HG02642 (cell line): ENCODE measurements at regions not wholly inside any gene's neighbourhood (a gene's known extent, or its start where the extent isn't known, plus 50 kb on each side); places are given as distances from the start of the nearest gene placed in this dataset.
A peak's percentile ranks its signal among the peaks of the same experiment; 100 is the strongest.

ENCODE experiments used
- ATAC-seq: cut with Tn5 transposase; IDR thresholded peaks from one replicate; pipeline ENCODE4 v1.9.1; 2021; ENCODE audit warnings: mild to moderate bottlenecking; ENCODE audit not compliant: unreplicated experiment, poor library complexity

DNA sequence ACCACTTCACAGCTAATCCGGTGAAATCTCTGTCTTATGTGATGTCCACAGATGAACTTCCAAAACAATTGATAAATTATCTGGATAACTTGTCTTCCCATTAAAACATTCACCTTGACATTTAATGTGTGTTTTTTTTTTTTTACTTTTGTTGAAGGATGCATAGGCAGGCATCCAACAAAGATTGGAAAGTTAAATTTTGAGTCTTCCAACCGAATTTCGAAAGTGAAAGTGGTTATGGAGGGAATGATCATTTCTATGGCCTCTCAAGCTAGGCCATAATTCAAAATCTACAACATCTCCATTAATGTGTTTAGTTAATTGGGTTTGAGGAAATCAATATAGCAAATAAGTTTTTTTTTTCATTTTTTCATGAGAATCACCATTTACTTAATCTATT, 1495.5 kb upstream of the ACVR2A start:
- ATAC-seq = no peak

DNA sequence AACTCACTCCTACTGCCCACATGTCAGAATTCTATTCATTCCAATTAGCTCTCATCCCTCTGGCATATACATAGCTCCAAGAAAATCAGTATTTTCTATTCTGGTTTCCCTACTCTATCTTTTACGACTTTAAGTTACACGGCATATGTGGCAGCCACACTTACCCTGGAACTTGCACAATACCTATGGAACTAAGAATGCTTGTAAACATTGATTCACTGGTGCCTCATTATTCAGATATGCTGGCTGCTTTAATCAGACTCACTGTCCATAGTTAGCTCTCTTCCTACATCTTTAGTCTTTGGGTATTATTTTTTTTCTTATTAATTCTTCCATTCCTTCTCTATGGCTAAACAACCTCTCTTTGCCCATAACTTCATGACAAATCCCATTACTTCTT, 1519.9 kb upstream of the ACVR2A start:
- no peak for ATAC-seq

- ATAC-seq = no peak
Observed at GRCh38 chr2:146323564-146323963, 1521.3 kb upstream of the ACVR2A start.

DNA sequence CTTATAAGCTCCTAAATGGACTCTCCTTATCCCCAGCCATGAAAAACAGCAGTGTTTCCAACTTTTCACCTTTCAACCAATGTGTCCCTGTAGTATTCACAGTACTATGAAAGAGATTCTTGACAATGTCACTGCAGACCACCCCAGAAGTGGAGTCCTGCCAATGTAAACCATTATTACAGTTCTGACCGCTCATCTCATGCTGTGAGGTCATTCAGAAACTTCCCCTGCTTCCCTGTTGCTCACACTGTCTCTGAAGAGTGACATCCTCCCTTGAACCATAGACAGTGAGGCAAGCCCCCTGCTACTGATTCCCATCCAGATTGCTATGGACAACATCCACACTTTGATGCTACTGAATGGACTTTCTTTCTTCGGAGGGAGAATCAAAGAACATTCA, 1523.7 kb upstream of the ACVR2A start:
- no peak for ATAC-seq

DNA sequence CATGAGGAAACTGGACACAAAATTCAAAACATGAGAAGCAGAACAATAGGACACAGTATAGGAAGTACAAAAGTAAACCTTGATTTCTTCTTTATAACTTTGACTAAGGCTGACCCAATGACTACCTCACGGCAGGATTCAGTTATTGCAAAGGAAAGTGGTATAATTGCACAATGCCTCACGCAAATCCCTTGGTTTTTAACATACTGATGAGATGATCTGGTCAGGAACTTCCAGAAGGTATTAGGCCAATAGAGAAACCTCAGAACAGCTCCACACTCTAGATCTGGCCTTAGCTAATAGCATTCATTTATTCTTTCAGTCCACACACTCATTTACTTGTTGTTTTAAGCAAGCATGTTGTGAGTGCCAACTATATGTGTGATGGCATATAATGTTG, 1526.9 kb upstream of the ACVR2A start:
- no peak for ATAC-seq

DNA sequence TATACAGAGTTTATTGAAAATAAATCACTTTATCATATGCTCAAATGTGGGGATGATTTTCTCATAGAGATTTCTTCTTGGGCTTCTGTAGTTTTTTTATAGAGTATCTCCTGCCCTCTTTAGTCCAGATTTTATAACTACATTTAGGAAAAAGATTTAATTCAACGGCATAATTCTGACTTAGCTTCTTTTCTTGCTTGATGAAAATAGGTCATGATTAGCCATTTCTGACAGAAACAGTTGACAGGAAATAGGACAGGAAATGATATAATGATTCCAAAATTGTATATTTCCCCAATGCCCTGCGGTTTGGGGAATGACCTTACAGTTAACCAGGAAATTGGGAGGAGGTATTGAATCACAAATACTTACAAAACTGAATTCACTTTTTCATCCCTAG, 1531.9 kb upstream of the ACVR2A start:
- ATAC-seq = no peak

- no peak for ATAC-seq
Observed at GRCh38 chr2:146305164-146305563, 1539.7 kb upstream of the ACVR2A start.

- no peak for ATAC-seq
Observed at GRCh38 chr2:146301287-146301686, 1543.5 kb upstream of the ACVR2A start.

DNA sequence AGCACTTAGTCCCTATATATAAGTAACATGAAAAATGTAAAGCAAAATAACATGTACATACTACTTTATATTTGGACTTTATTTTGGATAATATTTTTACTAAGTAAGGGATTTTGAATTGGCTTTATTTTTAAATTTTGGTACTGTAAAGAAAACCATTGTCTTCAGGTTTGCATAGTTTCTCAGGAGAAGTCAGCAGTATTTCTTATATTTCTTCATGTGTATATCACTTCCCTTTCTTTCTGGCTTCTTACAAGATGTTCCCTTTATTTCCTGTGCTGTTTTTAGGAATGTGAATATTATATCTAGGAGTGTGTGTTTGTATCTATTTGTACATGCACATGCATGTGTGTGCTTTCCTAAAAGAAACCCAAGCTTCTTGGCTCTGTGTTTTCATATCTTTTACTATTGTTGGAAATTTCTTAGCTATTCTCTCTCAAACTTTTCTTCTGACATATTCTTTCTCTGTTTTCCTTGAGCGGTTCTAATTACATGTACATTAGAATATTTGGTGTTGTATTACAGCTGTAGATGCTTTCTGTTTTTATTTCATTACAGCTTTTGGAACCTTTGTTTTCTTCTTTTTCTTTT, 1549.7 kb upstream of the ACVR2A start:
- no peak for ATAC-seq

DNA sequence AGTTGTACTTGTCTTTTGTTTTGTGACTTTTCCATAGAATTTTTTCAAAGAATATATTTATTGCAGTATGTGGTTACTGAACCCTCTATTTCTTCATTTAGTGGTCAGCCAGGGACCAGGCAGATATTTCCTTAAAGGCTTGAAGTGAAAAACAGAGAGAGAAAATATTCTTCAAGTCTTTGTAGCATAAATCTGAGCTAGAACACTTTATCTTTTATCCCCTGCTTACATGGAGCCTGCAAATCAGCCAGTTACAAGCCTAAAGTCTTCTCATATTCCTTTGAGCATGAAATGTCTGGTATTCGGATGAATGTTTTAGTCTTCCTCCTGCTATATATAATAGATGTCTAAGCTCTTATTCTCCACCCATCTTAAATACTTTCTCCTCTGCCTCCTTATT, 1557.5 kb upstream of the ACVR2A start:
- no peak for ATAC-seq

GRCh38 chr2:146278881-146279280, 1565.9 kb upstream of the ACVR2A start:
- ATAC-seq = no peak

GRCh38 chr2:146271131-146271831, 1573.5 kb upstream of the ACVR2A start:
- ATAC-seq = no peak

DNA sequence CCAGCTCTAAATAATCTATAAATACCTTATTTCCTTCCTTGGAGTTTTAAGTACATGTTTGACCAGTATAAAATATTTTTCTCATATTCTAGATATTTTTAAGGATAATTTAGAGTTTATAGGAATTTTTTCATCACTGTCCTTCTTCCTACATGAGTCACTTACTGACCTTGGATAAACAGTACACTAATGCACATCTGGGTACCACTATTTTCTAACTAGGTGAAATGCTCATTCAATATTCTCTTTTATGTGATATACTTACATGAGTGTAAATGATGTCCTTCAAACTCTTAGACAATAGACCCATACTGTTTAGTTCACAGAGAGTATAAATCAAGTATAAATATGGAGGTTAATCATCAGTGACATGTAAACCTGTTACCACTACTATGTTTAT, 1574.2 kb upstream of the ACVR2A start:
- no peak for ATAC-seq

DNA sequence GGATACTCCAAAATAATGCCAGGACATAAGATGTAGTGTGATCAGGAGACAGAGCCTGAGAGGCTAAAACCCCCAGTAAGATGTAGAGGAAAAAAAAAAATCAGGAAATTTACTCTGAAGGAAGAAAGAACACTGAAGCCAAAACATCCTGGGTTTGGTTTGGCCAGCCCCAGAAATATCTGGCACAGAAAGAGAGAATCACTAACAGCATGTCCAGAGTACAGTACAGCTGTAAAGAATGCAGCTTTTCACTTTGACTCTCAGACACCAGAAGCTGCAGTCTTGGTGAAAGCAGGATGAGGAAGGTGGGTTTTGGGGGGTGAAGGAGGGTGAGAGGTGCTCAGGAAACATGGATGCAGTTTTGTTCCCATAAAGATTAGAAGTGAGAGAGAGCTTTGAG, 1577.7 kb upstream of the ACVR2A start:
- no peak for ATAC-seq

DNA sequence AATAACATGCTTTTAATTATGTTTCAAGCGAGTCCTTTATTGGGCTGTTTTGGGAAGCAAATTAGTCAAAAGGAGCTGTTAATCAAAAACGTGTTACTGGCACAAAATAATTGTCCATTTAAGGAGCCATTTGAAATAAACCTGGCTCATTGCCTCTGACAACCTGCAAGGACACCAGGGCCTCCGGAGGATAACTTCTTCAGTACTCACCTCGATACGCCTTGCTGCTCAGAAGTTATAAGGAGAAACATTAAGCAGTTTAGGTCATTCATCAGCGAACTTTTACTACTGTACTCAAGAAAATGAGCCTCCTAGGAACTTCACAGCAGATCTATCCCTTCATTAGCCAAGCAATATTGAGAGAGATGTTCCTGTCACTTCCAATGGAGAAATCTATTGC, 1579.2 kb upstream of the ACVR2A start:
- ATAC-seq = no peak

GRCh38 chr2:146262606-146263005, 1582.2 kb upstream of the ACVR2A start:
- ATAC-seq = no peak

DNA sequence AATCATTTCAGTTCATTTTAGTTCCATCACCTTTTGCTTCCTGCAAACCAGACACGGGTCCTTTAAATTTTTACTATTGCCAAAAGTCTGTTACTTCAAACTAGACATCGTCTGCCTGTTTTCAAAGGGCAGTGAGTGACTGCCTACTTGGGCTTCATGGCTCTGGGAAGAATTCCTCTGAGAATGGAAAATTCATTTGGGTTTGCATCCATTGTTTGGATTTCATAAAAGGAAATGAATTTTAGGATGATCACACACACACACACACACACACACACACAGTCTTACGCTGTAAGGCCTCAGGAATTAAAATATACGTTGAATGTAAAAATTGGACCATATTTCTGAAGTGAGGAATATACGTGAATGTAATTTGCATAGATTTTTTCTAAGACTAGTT, 1584.3 kb upstream of the ACVR2A start:
- no peak for ATAC-seq

GRCh38 chr2:146259816-146260215, 1585.0 kb upstream of the ACVR2A start:
- no peak for ATAC-seq

DNA sequence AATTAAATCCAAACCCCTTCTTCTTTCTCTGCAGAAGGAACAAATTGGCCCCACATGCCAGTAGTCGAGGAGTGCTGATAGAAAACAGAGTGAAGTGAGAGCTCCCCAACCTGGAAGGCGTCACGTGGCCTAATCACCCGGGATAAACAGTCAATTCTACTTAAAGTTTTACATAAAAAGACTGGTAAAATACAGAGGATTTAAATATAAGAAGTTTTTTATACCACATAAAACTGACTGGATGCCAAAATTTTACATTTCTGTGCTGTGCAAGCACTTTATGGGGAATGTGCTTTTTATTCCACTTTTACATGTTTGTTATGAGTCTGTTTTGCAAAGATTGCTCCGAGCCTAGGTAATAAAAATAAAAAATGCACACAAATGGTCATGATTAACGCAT, 1586.8 kb upstream of the ACVR2A start:
- ATAC-seq = no peak

DNA sequence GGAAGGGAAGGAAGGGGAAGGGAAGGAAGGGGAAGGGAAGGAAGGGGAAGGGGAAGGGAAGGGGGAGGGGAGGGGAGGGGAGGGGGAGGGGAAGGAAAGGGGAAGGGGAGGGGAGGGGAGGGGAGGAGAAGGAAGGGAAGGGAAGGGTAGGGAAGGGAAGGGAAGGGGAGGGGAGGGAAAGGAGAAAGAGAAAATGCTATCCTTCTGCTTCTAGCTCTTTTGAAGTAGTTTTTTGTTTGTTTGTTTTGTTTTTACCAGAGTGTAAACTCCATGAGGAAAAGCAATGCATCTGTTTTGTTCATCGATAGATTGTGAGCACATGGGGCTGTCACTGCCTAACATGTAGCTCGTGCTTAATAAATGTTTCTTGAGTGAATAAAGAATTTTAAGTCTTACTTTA, 1592.7 kb upstream of the ACVR2A start:
- no peak for ATAC-seq

DNA sequence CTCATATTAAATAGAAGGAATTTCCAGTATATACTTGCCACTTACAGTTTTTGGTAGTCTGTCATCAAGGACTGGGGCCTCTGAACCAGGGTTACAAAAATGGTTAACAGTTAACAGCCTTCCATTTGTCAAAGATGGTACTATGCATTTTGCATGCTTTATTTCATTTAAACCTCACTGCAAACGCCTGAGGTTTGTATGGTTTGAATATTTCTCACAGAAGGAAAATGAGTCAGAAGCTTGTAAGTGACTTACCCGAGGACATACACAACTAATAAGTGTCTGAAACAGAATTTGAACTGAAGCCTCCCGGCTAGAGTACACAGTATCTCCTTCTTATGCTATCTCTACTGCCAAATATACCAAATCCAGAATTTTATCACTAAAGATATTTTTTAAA, 1593.5 kb upstream of the ACVR2A start:
- no peak for ATAC-seq

- peak; percentile 45 for ATAC-seq
Observed at GRCh38 chr2:146246736-146247523, 1597.9 kb upstream of the ACVR2A start.
